Activated CD4-positive, alpha-beta memory T cell treated with anti-CD3 and anti-CD28 coated beads for 36 hours (primary cell): ENCODE measurements at regions not wholly inside any gene's neighbourhood (a gene's known extent, or its start where the extent isn't known, plus 50 kb on each side); places are given as distances from the start of the nearest gene placed in this dataset.

Experiments
- CTCF ChIA-PET: fragments of 350-600 bp; sonication (Branson Sonifier 250); formaldehyde crosslinking; loops from one replicate; lab custom pipeline; 2021; ENCODE audit warnings: antibody characterized with exemption, inconsistent platforms; lab: Charles Lee
- POLR2A ChIA-PET: fragments of 350-600 bp; sonication (Branson Sonifier 250); formaldehyde crosslinking; loops from one replicate; lab custom pipeline; 2021; ENCODE audit warnings: antibody characterized with exemption; lab: Charles Lee
- DNase-seq: peaks from one replicate; pipeline ENCODE4 v3.0.0-alpha.2; 2020
- H3K27ac Mint-ChIP-seq: one replicate; pipeline ENCODE4 v1.8.0; 2021; ENCODE audit warnings: mixed read lengths
- H3K27me3 Mint-ChIP-seq: one replicate; pipeline ENCODE4 v1.8.0; 2021; ENCODE audit warnings: mixed read lengths
- H3K36me3 Mint-ChIP-seq: one replicate; pipeline ENCODE4 v1.8.0; 2021; ENCODE audit warnings: mixed read lengths
- H3K4me1 Mint-ChIP-seq: one replicate; pipeline ENCODE4 v1.8.0; 2021; ENCODE audit warnings: low read depth, mixed read lengths
- H3K4me3 Mint-ChIP-seq: one replicate; pipeline ENCODE4 v1.8.0; 2021; ENCODE audit warnings: mild to moderate bottlenecking, mixed read lengths
- H3K9me3 Mint-ChIP-seq: one replicate; pipeline ENCODE4 v1.8.0; 2021; ENCODE audit warnings: mixed read lengths
- intact Hi-C: fragments of 100-400 bp; cut with micrococcal nuclease; formaldehyde crosslinking; loops from one replicate; pipeline ENCODE4 v1.15.1; 2023

GRCh38 chr15:96005906-96006305, 324.6 kb upstream of the NR2F2 start:
- intact Hi-C loops, result no loop called here
- Mint-ChIP-seq H3K4me3 (no peak overlapping the region), H3K36me3 (no peaks in the 10 kb centered on the region), H3K27me3 (no peaks in the 10 kb centered on the region), H3K27ac (no peak overlapping the region), H3K9me3 (no peaks in the 10 kb centered on the region), H3K4me1 (no peaks in the 10 kb centered on the region)
- CTCF ChIA-PET, result no interaction called here
- POLR2A ChIA-PET, result no interaction called here
- no peak for DNase-seq

GRCh38 chr15:96011136-96011535, 319.4 kb upstream of the NR2F2 start:
- ChIA-PET POLR2A (no interaction called here), CTCF (no interaction called here)
- no peak for DNase-seq
- no peaks in the 10 kb centered on the region for H3K4me1 Mint-ChIP-seq
- intact Hi-C loops, result no loop called here
- peaks cover 7% of the 10 kb centered on the region for H3K27me3 Mint-ChIP-seq
- H3K36me3 Mint-ChIP-seq, result no peaks in the 10 kb centered on the region
- no peak overlapping the region for H3K27ac Mint-ChIP-seq
- H3K9me3 Mint-ChIP-seq, result no peaks in the 10 kb centered on the region
- no peak overlapping the region for H3K4me3 Mint-ChIP-seq

- no peaks in the 10 kb centered on the region for H3K4me1 Mint-ChIP-seq
- CTCF ChIA-PET, result no interaction called here
- no peak overlapping the region for H3K27ac Mint-ChIP-seq
- POLR2A ChIA-PET, result no interaction called here
- peaks cover 3% of the 10 kb centered on the region for H3K9me3 Mint-ChIP-seq
- no peaks in the 10 kb centered on the region for H3K36me3 Mint-ChIP-seq
- H3K4me3 Mint-ChIP-seq, result no peak overlapping the region
- H3K27me3 Mint-ChIP-seq, result peaks cover 9% of the 10 kb centered on the region
- no peak for DNase-seq
- intact Hi-C loops, result no loop called here
Observed at GRCh38 chr15:96014939-96015338, 315.6 kb upstream of the NR2F2 start.

- no peaks in the 10 kb centered on the region for H3K4me1 Mint-ChIP-seq
- H3K27me3 Mint-ChIP-seq, result peaks cover 2% of the 10 kb centered on the region
- no peak overlapping the region for H3K27ac Mint-ChIP-seq
- H3K36me3 Mint-ChIP-seq, result no peaks in the 10 kb centered on the region
- H3K9me3 Mint-ChIP-seq, result peaks cover 6% of the 10 kb centered on the region
- no peak overlapping the region for H3K4me3 Mint-ChIP-seq
- intact Hi-C loops, result no loop called here
- DNase-seq, result no peak
- POLR2A ChIA-PET, result no interaction called here
- CTCF ChIA-PET, result no interaction called here
Observed at GRCh38 chr15:96019114-96019513, 311.4 kb upstream of the NR2F2 start.

- ChIA-PET POLR2A (no interaction called here), CTCF (no interaction called here)
- peaks cover 6% of the 10 kb centered on the region for H3K9me3 Mint-ChIP-seq
- H3K4me3 Mint-ChIP-seq, result no peak overlapping the region
- H3K4me1 Mint-ChIP-seq, result no peaks in the 10 kb centered on the region
- peaks cover 1% of the 10 kb centered on the region for H3K27me3 Mint-ChIP-seq
- no peak overlapping the region for H3K27ac Mint-ChIP-seq
- intact Hi-C loops, result no loop called here
- H3K36me3 Mint-ChIP-seq, result no peaks in the 10 kb centered on the region
- DNase-seq, result no peak
Observed at GRCh38 chr15:96020133-96020532, 310.4 kb upstream of the NR2F2 start.

- no peak overlapping the region for H3K27ac Mint-ChIP-seq
- intact Hi-C loops, result no loop called here
- H3K4me3 Mint-ChIP-seq, result no peak overlapping the region
- H3K36me3 Mint-ChIP-seq, result no peaks in the 10 kb centered on the region
- peaks cover 6% of the 10 kb centered on the region for H3K9me3 Mint-ChIP-seq
- ChIA-PET POLR2A (no interaction called here), CTCF (no interaction called here)
- H3K27me3 Mint-ChIP-seq, result peaks cover 1% of the 10 kb centered on the region
- no peaks in the 10 kb centered on the region for H3K4me1 Mint-ChIP-seq
- DNase-seq, result no peak
Observed at GRCh38 chr15:96020797-96021196, 309.7 kb upstream of the NR2F2 start.

- Mint-ChIP-seq H3K4me1 (no peaks in the 10 kb centered on the region), H3K27me3 (no peaks in the 10 kb centered on the region), H3K9me3 (peaks cover 3% of the 10 kb centered on the region), H3K27ac (no peak overlapping the region), H3K4me3 (no peak overlapping the region), H3K36me3 (no peaks in the 10 kb centered on the region)
- DNase-seq, result no peak
- POLR2A ChIA-PET, result no interaction called here
- CTCF ChIA-PET, result no interaction called here
- intact Hi-C loops, result no loop called here
Observed at GRCh38 chr15:96023081-96023480, 307.4 kb upstream of the NR2F2 start.

GRCh38 chr15:96027501-96027900, 303.0 kb upstream of the NR2F2 start:
- Mint-ChIP-seq H3K4me1 (no peaks in the 10 kb centered on the region), H3K9me3 (peaks cover 3% of the 10 kb centered on the region), H3K4me3 (no peak overlapping the region), H3K36me3 (no peaks in the 10 kb centered on the region), H3K27me3 (no peaks in the 10 kb centered on the region), H3K27ac (no peak overlapping the region)
- POLR2A ChIA-PET, result no interaction called here
- no peak for DNase-seq
- CTCF ChIA-PET, result no interaction called here
- intact Hi-C loops, result no loop called here

GRCh38 chr15:96028620-96029019, 301.9 kb upstream of the NR2F2 start:
- Mint-ChIP-seq H3K4me1 (no peaks in the 10 kb centered on the region), H3K27me3 (peaks cover 2% of the 10 kb centered on the region), H3K4me3 (no peak overlapping the region), H3K27ac (no peak overlapping the region), H3K9me3 (no peaks in the 10 kb centered on the region), H3K36me3 (no peaks in the 10 kb centered on the region)
- POLR2A ChIA-PET, result no interaction called here
- CTCF ChIA-PET, result no interaction called here
- DNase-seq, result no peak
- intact Hi-C loops, result no loop called here

GRCh38 chr15:96029172-96029571, 301.3 kb upstream of the NR2F2 start:
- Mint-ChIP-seq H3K27ac (no peak overlapping the region), H3K4me3 (no peak overlapping the region), H3K27me3 (peaks cover 3% of the 10 kb centered on the region), H3K9me3 (no peaks in the 10 kb centered on the region), H3K4me1 (no peaks in the 10 kb centered on the region), H3K36me3 (no peaks in the 10 kb centered on the region)
- intact Hi-C loops, result no loop called here
- no peak for DNase-seq
- POLR2A ChIA-PET, result no interaction called here
- CTCF ChIA-PET, result no interaction called here

GRCh38 chr15:96031426-96032110, 298.9 kb upstream of the NR2F2 start:
- no peaks in the 10 kb centered on the region for H3K4me1 Mint-ChIP-seq
- no peak overlapping the region for H3K4me3 Mint-ChIP-seq
- intact Hi-C loops, result no loop called here
- no peaks in the 10 kb centered on the region for H3K9me3 Mint-ChIP-seq
- no peaks in the 10 kb centered on the region for H3K36me3 Mint-ChIP-seq
- ChIA-PET POLR2A (no interaction called here), CTCF (no interaction called here)
- DNase-seq, result no peak
- H3K27me3 Mint-ChIP-seq, result peaks cover 12% of the 10 kb centered on the region
- H3K27ac Mint-ChIP-seq, result no peak overlapping the region

GRCh38 chr15:96035091-96035490, 295.4 kb upstream of the NR2F2 start:
- peaks cover 26% of the 10 kb centered on the region for H3K27me3 Mint-ChIP-seq
- POLR2A ChIA-PET, result no interaction called here

GRCh38 chr15:96035635-96036034, 294.9 kb upstream of the NR2F2 start:
- CTCF ChIA-PET, result no interaction called here
- H3K36me3 Mint-ChIP-seq, result no peaks in the 10 kb centered on the region
- intact Hi-C loops, result no loop called here
- H3K9me3 Mint-ChIP-seq, result no peaks in the 10 kb centered on the region
- peaks cover 6% of the 10 kb centered on the region for H3K4me1 Mint-ChIP-seq
- peaks cover 27% of the 10 kb centered on the region for H3K27me3 Mint-ChIP-seq
- POLR2A ChIA-PET, result no interaction called here
- H3K27ac Mint-ChIP-seq, result no peak overlapping the region
- no peak for DNase-seq
- H3K4me3 Mint-ChIP-seq, result no peak overlapping the region

More at GRCh38 chr15:96035091-96035490, 295.4 kb upstream of the NR2F2 start:
- H3K27ac Mint-ChIP-seq, result no peak overlapping the region
- intact Hi-C loops, result no loop called here
- peaks cover 6% of the 10 kb centered on the region for H3K4me1 Mint-ChIP-seq
- CTCF ChIA-PET, result no interaction called here
- no peak overlapping the region for H3K4me3 Mint-ChIP-seq
- no peak for DNase-seq
- no peaks in the 10 kb centered on the region for H3K9me3 Mint-ChIP-seq
- no peaks in the 10 kb centered on the region for H3K36me3 Mint-ChIP-seq
